ENCODE measurements at regions not wholly inside any gene's neighbourhood (a gene's known extent, or its start where the extent isn't known, plus 50 kb on each side); places are given as distances from the start of the nearest gene placed in this dataset.
A peak's percentile ranks its signal among the peaks of the same experiment; 100 is the strongest.
"Not testable (repeated sequence)": the region's sequence is repeated elsewhere in the genome, so short reads cannot be mapped to it uniquely, and the experiment has no call there.

- peak; percentile 63 to 71 for DNase-seq (ENCODE audit: low read depth in 2 of 2)
- H3K4me3 ChIP-seq (replicated peaks in 1 of 2; ENCODE audit: low read depth in 2 of 2, low read length in 2 of 2) = no peak overlapping the region
- no peak for TF ChIP-seq CTCF (IDR thresholded peaks at IDR 0.05; ENCODE audit: low read depth, low read length)
Measured at GRCh38 chr18:22826726-22827125, 106.4 kb upstream of the RBBP8 start.

- TF ChIP-seq CTCF (IDR thresholded peaks at IDR 0.05; ENCODE audit: low read depth, low read length) = no peak
- peak; percentile 42 to 48 for DNase-seq (ENCODE audit: low read depth in 2 of 2)
- no peak overlapping the region for H3K4me3 ChIP-seq (replicated peaks in 1 of 2; ENCODE audit: low read depth in 2 of 2, low read length in 2 of 2)
Measured at GRCh38 chr18:22827216-22827615, 105.9 kb upstream of the RBBP8 start.

GRCh38 chr18:22827741-22828140, 105.4 kb upstream of the RBBP8 start:
- no peak overlapping the region for H3K4me3 ChIP-seq (replicated peaks in 1 of 2; ENCODE audit: low read depth in 2 of 2, low read length in 2 of 2)
- TF ChIP-seq CTCF (IDR thresholded peaks at IDR 0.05; ENCODE audit: low read depth, low read length) = no peak
- DNase-seq (ENCODE audit: low read depth in 2 of 2) = no peak

- TF ChIP-seq CTCF (IDR thresholded peaks at IDR 0.05; ENCODE audit: low read depth, low read length) = no peak
- DNase-seq (ENCODE audit: low read depth in 2 of 2) = peak in 1 of 2 donors; percentile 91
Measured at GRCh38 chr18:22828171-22828570, 105.0 kb upstream of the RBBP8 start.

GRCh38 chr18:22828583-22828982, 104.5 kb upstream of the RBBP8 start:
- not testable (repeated sequence) for DNase-seq (ENCODE audit: low read depth in 2 of 2); H3K4me3 ChIP-seq (replicated peaks in 1 of 2; ENCODE audit: low read depth in 2 of 2, low read length in 2 of 2)

More at GRCh38 chr18:22828171-22828570, 105.0 kb upstream of the RBBP8 start:
- no peak overlapping the region for H3K4me3 ChIP-seq (replicated peaks in 1 of 2; ENCODE audit: low read depth in 2 of 2, low read length in 2 of 2)

GRCh38 chr18:22829781-22830180, 103.3 kb upstream of the RBBP8 start:
- no peak overlapping the region for H3K4me3 ChIP-seq (replicated peaks in 1 of 2; ENCODE audit: low read depth in 2 of 2, low read length in 2 of 2)
- TF ChIP-seq CTCF (IDR thresholded peaks at IDR 0.05; ENCODE audit: low read depth, low read length) = no peak
- DNase-seq (ENCODE audit: low read depth in 2 of 2) = no peak

GRCh38 chr18:22830511-22830910, 102.6 kb upstream of the RBBP8 start:
- H3K4me3 ChIP-seq (replicated peaks in 1 of 2; ENCODE audit: low read depth in 2 of 2, low read length in 2 of 2) = no peak overlapping the region
- DNase-seq (ENCODE audit: low read depth in 2 of 2) = no peak
- no peak for TF ChIP-seq CTCF (IDR thresholded peaks at IDR 0.05; ENCODE audit: low read depth, low read length)

All from cardiac fibroblast (primary cell).